ENCODE measurements at regions not wholly inside any gene's neighbourhood (a gene's known extent, or its start where the extent isn't known, plus 50 kb on each side); places are given as distances from the start of the nearest gene placed in this dataset.

GRCh38 chr2:225296951-225297350, 102.6 kb upstream of the NYAP2 start:
- ChIA-PET POLR2A (no interaction called here), CTCF (no interaction called here), RAD21 (ENCODE audit: unreplicated experiment) (no interaction called here), SMC1A (ENCODE audit: uncharacterized antibody, unreplicated experiment) (interaction anchor here (0.5 to 1.4 kb wide), 3 partner anchors 13 to 1880 kb away, joined by 3 read pairs; no protein-coding TSS in a partner anchor)
- Histone ChIP-seq H3K4me3 (no peak overlapping the region), H2AFZ (ENCODE audit: control insufficient read depth, low read depth, low read length) (no peak overlapping the region), H3K9me3 (replicated peaks; ENCODE audit: control insufficient read depth, insufficient read depth, low read length) (no peaks in the 10 kb centered on the region), H3K4me2 (ENCODE audit: control insufficient read depth, insufficient read depth) (no peak overlapping the region), H3K27ac (ENCODE audit: control insufficient read depth, insufficient read depth) (no peak overlapping the region), H3K4me1 (ENCODE audit: control insufficient read depth, insufficient read depth, low read length) (no peaks in the 10 kb centered on the region), H3K9ac (ENCODE audit: control insufficient read depth, insufficient read depth, low read length) (no peak overlapping the region), H3K36me3 (ENCODE audit: control insufficient read depth in 2 of 2, insufficient read depth in 2 of 2, low read length in 1 of 2) (no peaks in the 10 kb centered on the region), H4K20me1 (ENCODE audit: control insufficient read depth, insufficient read depth) (no peaks in the 10 kb centered on the region), H3K79me2 (ENCODE audit: control insufficient read depth, insufficient read depth, low read length) (no peaks in the 10 kb centered on the region), H3K27me3 (replicated peaks in 1 of 2; ENCODE audit: control insufficient read depth in 2 of 2, insufficient read depth in 2 of 2, low read length in 1 of 2) (no peaks in the 10 kb centered on the region)
- FAIRE-seq (no peak), ATAC-seq (no peak), DNase-seq (ENCODE audit: low read depth, low spot score) (no peak)
- WGBS (ENCODE audit: insufficient coverage, insufficient replicate concordance, low lambda C conversion rate, missing lambda C conversion rate): 17% methylated on average over 2 of the region's 2 CpGs
- no TSS peak for BruUV-seq (replicated peaks)
- in situ Hi-C loops (cut with MboI) (no loop called here), intact Hi-C loops (cut with micrococcal nuclease; ENCODE audit: unreplicated experiment) (no loop called here)
- no peak for TF ChIP-seq NFYA (IDR thresholded peaks at IDR 0.05; ENCODE audit: borderline replicate concordance, low read depth, low read length)
- TF ChIP-seq NR2C2 (IDR thresholded peaks at IDR 0.05; ENCODE audit: borderline replicate concordance, control insufficient read depth, insufficient read length, low read depth): no peak
- no peak for TF ChIP-seq NFXL1 (IDR thresholded peaks at IDR 0.05; ENCODE audit: borderline replicate concordance)
- TF ChIP-seq ZZZ3 (IDR thresholded peaks at IDR 0.05; ENCODE audit: control insufficient read depth, insufficient read length, low read depth): no peak

- ChIA-PET SMC1A (ENCODE audit: uncharacterized antibody, unreplicated experiment) (interaction anchor here (0.9 kb wide), 1 partner anchor 11 kb away, joined by 5 read pairs; no protein-coding TSS in a partner anchor), CTCF (interaction anchor here (0.9 to 1.6 kb wide), 2 partner anchors 11 to 17 kb away, joined by 3 to 10 read pairs; no protein-coding TSS in a partner anchor), POLR2A (interaction anchor here (0.5 kb wide), 1 partner anchor 11 kb away, joined by 4 read pairs; no protein-coding TSS in a partner anchor), RAD21 (ENCODE audit: unreplicated experiment) (no interaction called here)
- H3K4me3 ChIP-seq: no peak overlapping the region
- H3K27ac ChIP-seq (ENCODE audit: control insufficient read depth, insufficient read depth): no peak overlapping the region
- no peaks in the 10 kb centered on the region for H4K20me1 ChIP-seq (ENCODE audit: control insufficient read depth, insufficient read depth)
- ATAC-seq (no peak), DNase-seq (ENCODE audit: low read depth, low spot score) (no peak), FAIRE-seq (no peak)
- H3K9ac ChIP-seq (ENCODE audit: control insufficient read depth, insufficient read depth, low read length): no peak overlapping the region
- no peaks in the 10 kb centered on the region for H3K36me3 ChIP-seq (ENCODE audit: control insufficient read depth in 2 of 2, insufficient read depth in 2 of 2, low read length in 1 of 2)
- H3K4me2 ChIP-seq (ENCODE audit: control insufficient read depth, insufficient read depth): no peak overlapping the region
- no TSS peak for BruUV-seq (replicated peaks)
- H3K27me3 ChIP-seq (replicated peaks in 1 of 2; ENCODE audit: control insufficient read depth in 2 of 2, insufficient read depth in 2 of 2, low read length in 1 of 2): no peaks in the 10 kb centered on the region
- H3K9me3 ChIP-seq (replicated peaks; ENCODE audit: control insufficient read depth, insufficient read depth, low read length): no peaks in the 10 kb centered on the region
- WGBS (ENCODE audit: insufficient coverage, insufficient replicate concordance, low lambda C conversion rate, missing lambda C conversion rate): 22% methylated on average over 3 of the region's 3 CpGs
- H3K4me1 ChIP-seq (ENCODE audit: control insufficient read depth, insufficient read depth, low read length): no peaks in the 10 kb centered on the region
- no peaks in the 10 kb centered on the region for H3K79me2 ChIP-seq (ENCODE audit: control insufficient read depth, insufficient read depth, low read length)
- TF ChIP-seq USF1 (IDR thresholded peaks at IDR 0.05; ENCODE audit: borderline replicate concordance, extremely low read length, insufficient read depth, low read depth, low read length): no peak
- TF ChIP-seq YY1 (IDR thresholded peaks at IDR 0.05; ENCODE audit: low read depth, low read length): no peak
- in situ Hi-C loops (cut with MboI): no loop called here
- intact Hi-C loops (cut with micrococcal nuclease; ENCODE audit: unreplicated experiment): no loop called here
- no peak overlapping the region for H2AFZ ChIP-seq (ENCODE audit: control insufficient read depth, low read depth, low read length)
Measured at GRCh38 chr2:225295102-225295501, 104.4 kb upstream of the NYAP2 start.
